H1 (cell line): ENCODE measurements at regions not wholly inside any gene's neighbourhood (a gene's known extent, or its start where the extent isn't known, plus 50 kb on each side); places are given as distances from the start of the nearest gene placed in this dataset.

Source experiments
- CTCF ChIA-PET: fragments of 300-600 bp; sonication (Branson Sonifier 250); formaldehyde crosslinking; loops from one replicate; lab custom pipeline; 2021; ENCODE audit not compliant: partially characterized antibody; lab: Charles Lee
- POLR2A ChIA-PET: fragments of 300-600 bp; sonication (Branson Sonifier 250); formaldehyde crosslinking; loops from one replicate; lab custom pipeline; 2021; ENCODE audit warnings: inconsistent platforms; ENCODE audit not compliant: partially characterized antibody; lab: Charles Lee
- DNase-seq, 2 experiments: peaks; one replicate each; pipeline versions ENCODE4 v3.0.0 to v3.0.0-alpha.2; 2010 to 2022; ENCODE audit warnings: low spot score in 2 of 2, low read depth in 1 of 2, mixed read lengths in 1 of 2
- FAIRE-seq: peaks from 2 replicates; lab custom pipeline; 2011; peaks lifted over from hg19 to GRCh38; lab: Jason Lieb, UNC
- H2AFZ ChIP-seq: 2 replicates; pipeline ENCODE4 v1.8.1; 2012; ENCODE audit warnings: low read length, inconsistent platforms
- H2AK5ac ChIP-seq: 2 replicates; pipeline ENCODE4 v1.6.1; 2013; ENCODE audit warnings: low read depth, low read length
- H2BK120ac ChIP-seq: replicated peaks from 2 replicates; pipeline ENCODE3; 2013; ENCODE audit warnings: low read depth, low read length, inconsistent platforms
- H2BK12ac ChIP-seq: 2 replicates; pipeline ENCODE4 v1.6.1; 2013; ENCODE audit warnings: low read depth, low read length
- H2BK15ac ChIP-seq: 2 replicates; pipeline ENCODE4 v1.6.1; 2013; ENCODE audit warnings: low read length
- H2BK20ac ChIP-seq: 2 replicates; pipeline ENCODE4 v1.6.1; 2013; ENCODE audit warnings: low read length
- H2BK5ac ChIP-seq: 2 replicates; pipeline ENCODE4 v1.6.1; 2013; ENCODE audit warnings: low read depth, low read length
- H3K14ac ChIP-seq: 2 replicates; pipeline ENCODE4 v1.6.1; 2013; ENCODE audit warnings: inconsistent platforms; ENCODE audit not compliant: insufficient read length
- H3K18ac ChIP-seq: 2 replicates; pipeline ENCODE4 v1.6.1; 2013; ENCODE audit warnings: low read length; ENCODE audit errors: extremely low read depth
- H3K23ac ChIP-seq: 2 replicates; pipeline ENCODE4 v1.6.1; 2013; ENCODE audit warnings: inconsistent platforms; ENCODE audit not compliant: insufficient read length
- H3K23me2 ChIP-seq: 2 replicates; pipeline ENCODE4 v1.6.1; 2013; ENCODE audit warnings: low read depth, low read length
- H3K27ac ChIP-seq: 2 replicates; pipeline ENCODE4 v1.6.1; 2011; ENCODE audit warnings: low read depth, low read length, inconsistent platforms
- H3K27me3 ChIP-seq, 4 experiments: replicated peaks in 1 of 4; 1 replicate in 1 of 4; 2 replicates in 3 of 4; pipeline versions ENCODE4 v1.6.1 to v1.8.1; 2011 to 2013; ENCODE audit warnings: low read length in 3 of 4, mild to moderate bottlenecking in 3 of 4, inconsistent platforms in 2 of 4, mixed read lengths in 2 of 4, moderate library complexity in 1 of 4; ENCODE audit not compliant: control insufficient read depth in 3 of 4, insufficient read depth in 3 of 4; ENCODE audit errors: extremely low read depth in 1 of 4
- H3K36me3 ChIP-seq, 4 experiments: 2 replicates each; pipeline versions ENCODE4 v1.6.1 to v1.8.1; 2011 to 2013; ENCODE audit warnings: mild to moderate bottlenecking in 4 of 4, low read length in 3 of 4, moderate library complexity in 2 of 4, control low read depth in 1 of 4, inconsistent platforms in 1 of 4; ENCODE audit not compliant: insufficient read depth in 4 of 4, control insufficient read depth in 2 of 4
- H3K4ac ChIP-seq: replicated peaks from 2 replicates; pipeline ENCODE3; 2013; ENCODE audit warnings: low read length, low read depth, mixed read lengths, inconsistent platforms; ENCODE audit not compliant: insufficient read length
- H3K4me1 ChIP-seq, 4 experiments: replicated peaks in 1 of 4; 1 replicate in 1 of 4; 2 replicates in 3 of 4; pipeline versions ENCODE4 v1.6.1 to v1.8.1; 2011 to 2013; ENCODE audit warnings: low read length in 3 of 4, inconsistent platforms in 2 of 4, mixed read lengths in 1 of 4; ENCODE audit not compliant: insufficient read depth in 4 of 4, control insufficient read depth in 3 of 4
- H3K4me2 ChIP-seq, 2 experiments: 2 replicates each; pipeline versions ENCODE4 v1.6.1 to v1.8.1; 2011 to 2013; ENCODE audit warnings: low read depth in 2 of 2, low read length in 2 of 2, control low read depth in 1 of 2, inconsistent platforms in 1 of 2, mild to moderate bottlenecking in 1 of 2; ENCODE audit not compliant: insufficient read depth in 1 of 2
- H3K4me3 ChIP-seq, 4 experiments: fragments of 200-600, 300-600 bp in 1 of 4; sonication (generic), shearing (Covaris generic), sonication (Bioruptor Twin) in 1 of 4; 2 replicates each; pipeline versions ENCODE4 v1.5.1 to v1.8.1; 2011 to 2016; ENCODE audit warnings: low read length in 4 of 4, low read depth in 3 of 4, control low read depth in 2 of 4, inconsistent platforms in 2 of 4, mild to moderate bottlenecking in 2 of 4, mixed read lengths in 1 of 4, moderate library complexity in 1 of 4; ENCODE audit not compliant: insufficient read depth in 2 of 4; ENCODE audit errors: extremely low read depth in 1 of 4
- H3K56ac ChIP-seq: replicated peaks from 2 replicates; pipeline ENCODE3; 2013; ENCODE audit warnings: low read depth, mild to moderate bottlenecking, mixed read lengths, low read length, inconsistent platforms; ENCODE audit not compliant: insufficient read length
- H3K79me1 ChIP-seq: 2 replicates; pipeline ENCODE4 v1.6.1; 2013; ENCODE audit warnings: low read depth, low read length, control low read depth
- H3K79me2 ChIP-seq, 2 experiments: 2 replicates each; pipeline versions ENCODE4 v1.6.1 to v1.8.1; 2012 to 2013; ENCODE audit warnings: low read length in 2 of 2, mild to moderate bottlenecking in 2 of 2, inconsistent platforms in 1 of 2; ENCODE audit not compliant: insufficient read depth in 2 of 2, control insufficient read depth in 1 of 2
- H3K9ac ChIP-seq, 4 experiments: replicated peaks in 1 of 4; 1 replicate in 1 of 4; 2 replicates in 3 of 4; pipeline versions ENCODE4 v1.6.1 to v1.8.1; 2011 to 2013; ENCODE audit warnings: low read depth in 3 of 4, low read length in 3 of 4, control low read depth in 2 of 4, mild to moderate bottlenecking in 2 of 4, moderate library complexity in 2 of 4, inconsistent platforms in 1 of 4; ENCODE audit errors: extremely low read depth in 1 of 4
- H3K9me3 ChIP-seq, 2 experiments: 2 replicates each; pipeline versions ENCODE4 v1.6.1 to v1.8.1; 2012 to 2013; ENCODE audit warnings: mild to moderate bottlenecking in 2 of 2, moderate library complexity in 2 of 2, control low read depth in 1 of 2, inconsistent platforms in 1 of 2, low read depth in 1 of 2, low read length in 1 of 2, mixed read lengths in 1 of 2; ENCODE audit not compliant: insufficient read depth in 2 of 2
- H4K20me1 ChIP-seq, 2 experiments: replicated peaks in 1 of 2; 2 replicates each; pipeline versions ENCODE3 to v1.8.1; 2011 to 2013; ENCODE audit warnings: inconsistent platforms in 2 of 2, low read length in 2 of 2, mild to moderate bottlenecking in 1 of 2; ENCODE audit not compliant: insufficient read depth in 2 of 2, control insufficient read depth in 1 of 2
- H4K5ac ChIP-seq: 2 replicates; pipeline ENCODE4 v1.6.1; 2013; ENCODE audit warnings: low read length, low read depth, mixed read lengths, inconsistent platforms; ENCODE audit not compliant: insufficient read length
- H4K8ac ChIP-seq: 2 replicates; pipeline ENCODE4 v1.8.0; 2013; ENCODE audit warnings: mild to moderate bottlenecking, moderate library complexity, low read length, inconsistent platforms; ENCODE audit not compliant: insufficient read depth; ENCODE audit errors: extremely low read depth
- H4K91ac ChIP-seq: replicated peaks from 2 replicates; pipeline ENCODE3; 2013; ENCODE audit warnings: low read length, mixed read lengths, inconsistent platforms; ENCODE audit not compliant: insufficient read length
- WGBS, 2 experiments: shearing (Covaris generic) in 1 of 2; methylation state at CpG; one replicate each; pipeline versions ENCODE4 v1.1.6 to v1.1.7; 2013 to 2015; ENCODE audit warnings: low lambda C conversion rate in 2 of 2, mixed read lengths in 2 of 2, inconsistent platforms in 1 of 2, low coverage in 1 of 2, missing lambda C conversion rate in 1 of 2; ENCODE audit not compliant: insufficient replicate concordance in 2 of 2, insufficient coverage in 1 of 2, insufficient read length in 1 of 2; ENCODE audit errors: extremely low coverage in 1 of 2, missing lambda C conversion rate in 1 of 2; 5-methylcytosine and 5-hydroxymethylcytosine counted together

- Histone ChIP-seq H3K79me1 (no peaks in the 10 kb centered on the region), H3K9ac (no peak overlapping the region), H3K4ac (no peak overlapping the region), H3K36me3 (no peaks in the 10 kb centered on the region), H3K56ac (no peak overlapping the region), H3K23ac (no peak overlapping the region), H3K4me2 (no peak overlapping the region), H3K79me2 (no peaks in the 10 kb centered on the region), H3K23me2 (no peaks in the 10 kb centered on the region), H2BK120ac (no peak overlapping the region), H2BK5ac (no peak overlapping the region), H2BK15ac (no peak overlapping the region), H3K9me3 (no peaks in the 10 kb centered on the region), H2AK5ac (no peak overlapping the region), H4K8ac (no peak overlapping the region), H3K4me3 (no peak overlapping the region), H3K14ac (no peak overlapping the region), H4K20me1 (no peaks in the 10 kb centered on the region), H4K91ac (no peak overlapping the region), H2BK12ac (no peak overlapping the region), H3K27me3 (no peaks in the 10 kb centered on the region; a peak in 1 of 7 replicates), H3K27ac (no peak overlapping the region), H2BK20ac (no peak overlapping the region), H3K4me1 (no peaks in the 10 kb centered on the region; a peak in 1 of 7 replicates), H2AFZ (no peak overlapping the region), H4K5ac (no peak overlapping the region), H3K18ac (no peak overlapping the region)
- ChIA-PET CTCF (interaction anchor here (0.6 to 7.9 kb wide), 5 partner anchors 8 to 530 kb away, joined by 3 to 123 read pairs (median 72); partner anchors contain the start of gene HOXD8), POLR2A (no interaction called here)
- FAIRE-seq, result no peak
- no peak for DNase-seq
- 90% methylated on average over 1 of the region's 2 CpGs; no CpG with 5 or more reads in 1 of the 2 experiments for WGBS, 2 experiments
These were observed 387.0 kb downstream of the MTX2 start for GRCh38 chr2:176656038-176656775.
